HG03432 (cell line): ENCODE measurements at regions not wholly inside any gene's neighbourhood (a gene's known extent, or its start where the extent isn't known, plus 50 kb on each side); places are given as distances from the start of the nearest gene placed in this dataset.
"Not testable (repeated sequence)": the region's sequence is repeated elsewhere in the genome, so short reads cannot be mapped to it uniquely, and the experiment has no call there.

Experiments used
- ATAC-seq: cut with Tn5 transposase; IDR thresholded peaks from one replicate; pipeline ENCODE4 v1.9.1; 2021; ENCODE audit warnings: mild to moderate bottlenecking, moderate library complexity; ENCODE audit not compliant: unreplicated experiment

DNA sequence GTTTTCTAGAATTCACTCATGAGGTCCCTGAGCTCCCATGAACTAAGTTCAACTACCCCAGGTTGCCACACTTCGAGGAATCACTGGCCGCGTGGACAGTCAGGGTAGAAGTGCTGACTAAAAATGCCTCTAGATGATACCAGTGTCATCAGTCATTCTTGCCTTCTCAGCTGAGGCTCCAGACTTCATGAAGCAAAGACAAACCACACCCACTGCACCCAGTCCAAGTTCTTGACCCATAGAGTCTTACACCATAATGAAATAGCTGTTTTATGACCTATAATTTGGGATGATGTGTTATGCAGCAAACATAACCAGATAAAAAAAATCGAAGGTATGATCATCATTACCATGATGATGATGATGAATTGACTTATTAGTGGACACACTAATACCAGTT is 632.9 kb upstream of the TLE4 start:
- ATAC-seq, result no peak

GRCh38 chr9:78939311-78940065 is 632.3 kb upstream of the TLE4 start:
- ATAC-seq, result no peak

DNA sequence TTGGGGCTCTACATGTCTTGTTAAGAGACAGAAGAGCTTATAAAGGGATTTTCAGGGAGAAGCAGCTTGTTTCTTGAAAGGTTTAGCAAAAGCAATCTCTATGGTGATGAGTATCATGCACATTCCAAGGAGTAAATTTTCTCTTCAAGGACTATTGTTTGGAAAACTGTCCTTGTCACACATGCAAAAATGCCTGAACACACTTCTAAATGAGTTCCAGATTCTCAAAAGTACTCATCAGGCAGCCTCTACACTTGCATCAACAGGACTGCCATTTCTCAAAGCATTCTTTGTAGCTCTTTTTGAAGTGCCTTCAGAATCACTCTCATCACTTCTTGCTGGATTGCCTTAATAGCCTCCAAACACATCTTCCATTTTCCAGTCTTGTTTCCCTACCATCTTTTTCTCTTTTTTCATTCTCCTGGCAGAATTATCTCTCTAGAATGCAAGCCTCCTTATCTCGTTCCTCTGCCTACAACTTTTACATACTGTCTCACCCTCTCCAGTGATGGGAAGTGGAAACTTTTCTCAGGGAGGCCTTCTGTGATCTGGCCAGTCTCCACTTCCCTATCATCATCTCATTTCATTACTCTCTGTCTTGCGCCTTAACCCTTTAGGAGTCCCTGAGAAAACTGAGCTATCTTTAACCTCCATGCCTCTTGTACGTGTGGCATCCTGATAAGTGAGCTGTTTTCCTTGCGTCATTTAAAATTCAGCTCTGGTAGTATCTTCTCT is 631.5 kb upstream of the TLE4 start:
- no peak for ATAC-seq

DNA sequence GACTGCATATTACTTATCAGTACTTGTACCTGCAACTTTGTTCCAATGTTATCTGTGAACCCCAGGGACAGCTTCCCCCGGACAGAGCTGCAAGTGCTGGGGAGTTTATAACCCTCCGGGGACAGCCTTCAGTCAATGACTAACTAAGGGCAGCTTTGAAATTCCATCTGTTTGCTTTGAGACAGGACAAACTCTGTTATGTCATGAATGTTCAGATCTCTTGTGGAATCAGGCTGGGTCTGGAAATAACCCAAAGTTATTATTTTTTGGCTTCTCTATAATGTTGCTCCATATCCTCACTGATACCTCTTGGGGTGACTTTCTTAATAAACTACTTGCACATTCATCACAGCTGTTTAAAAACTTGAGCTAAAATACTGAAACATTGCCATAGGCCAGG is 617.5 kb upstream of the TLE4 start:
- ATAC-seq, result no peak

DNA sequence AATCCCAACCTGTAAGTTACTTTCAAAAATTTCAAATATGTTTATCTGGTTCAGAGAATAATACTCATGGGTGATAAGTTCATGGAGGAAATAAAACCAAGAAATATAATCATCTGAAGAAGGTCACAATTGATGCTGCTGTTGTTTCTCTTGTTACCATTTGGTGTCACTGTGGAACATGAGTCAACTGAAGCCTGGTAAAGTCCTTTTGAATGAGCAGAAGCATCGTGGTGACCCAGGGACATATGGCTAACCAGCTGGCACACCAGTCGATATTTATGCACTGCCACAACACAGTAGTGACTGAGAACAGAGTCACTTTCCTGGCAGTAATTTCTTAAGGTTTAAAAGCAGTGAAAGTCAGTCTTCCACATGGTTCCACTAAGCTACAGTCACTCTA is 612.9 kb upstream of the TLE4 start:
- no peak for ATAC-seq

DNA sequence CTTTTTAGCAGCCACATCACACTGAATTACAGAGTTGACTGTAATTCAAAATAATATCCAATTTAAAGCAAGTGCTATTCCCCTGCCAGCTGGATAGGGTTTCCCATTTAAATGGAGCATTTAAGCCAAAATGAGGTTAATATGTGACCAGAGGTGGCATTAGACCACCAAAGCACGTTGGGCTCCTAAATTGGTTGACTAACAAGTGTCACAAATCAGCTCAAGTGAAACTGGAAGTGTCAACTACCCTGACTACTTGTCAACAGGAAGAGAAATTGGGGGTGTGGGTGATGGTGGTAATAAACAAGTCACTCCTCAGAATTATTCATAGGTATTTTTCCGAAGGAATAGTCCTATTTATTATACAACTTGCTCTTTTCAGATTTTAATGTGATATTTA is 609.6 kb upstream of the TLE4 start:
- no peak for ATAC-seq

- no peak for ATAC-seq
Observed at GRCh38 chr9:78963911-78964310, 607.9 kb upstream of the TLE4 start.

DNA sequence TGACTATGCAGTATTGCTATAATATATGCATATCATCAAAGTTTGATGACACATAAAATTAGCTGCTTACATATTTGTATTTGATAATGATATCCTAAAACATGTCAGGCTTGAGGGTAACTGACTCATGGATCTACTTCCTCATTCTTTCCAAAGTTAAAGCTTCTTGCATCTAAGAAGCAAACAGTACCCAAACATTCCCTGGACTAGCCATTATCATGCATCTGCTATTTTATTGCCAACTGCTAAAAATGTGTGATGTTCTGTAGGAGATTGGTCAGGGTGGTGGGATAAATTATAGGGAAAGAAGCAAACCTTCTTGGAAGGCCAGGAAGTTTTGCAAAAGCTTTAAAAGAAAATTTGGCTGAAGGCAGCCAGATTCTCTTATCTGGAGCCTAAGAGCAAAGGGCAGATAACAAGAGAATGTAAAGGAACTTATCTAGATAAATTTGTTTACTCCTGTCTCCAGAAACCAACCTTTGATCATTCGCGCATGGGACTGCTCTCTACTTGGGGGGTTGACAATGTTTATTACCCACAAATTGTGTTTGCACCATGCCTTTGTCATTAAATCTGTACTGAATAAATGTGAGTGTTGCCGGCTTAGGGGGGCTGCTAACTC is 604.1 kb upstream of the TLE4 start:
- no peak for ATAC-seq

DNA sequence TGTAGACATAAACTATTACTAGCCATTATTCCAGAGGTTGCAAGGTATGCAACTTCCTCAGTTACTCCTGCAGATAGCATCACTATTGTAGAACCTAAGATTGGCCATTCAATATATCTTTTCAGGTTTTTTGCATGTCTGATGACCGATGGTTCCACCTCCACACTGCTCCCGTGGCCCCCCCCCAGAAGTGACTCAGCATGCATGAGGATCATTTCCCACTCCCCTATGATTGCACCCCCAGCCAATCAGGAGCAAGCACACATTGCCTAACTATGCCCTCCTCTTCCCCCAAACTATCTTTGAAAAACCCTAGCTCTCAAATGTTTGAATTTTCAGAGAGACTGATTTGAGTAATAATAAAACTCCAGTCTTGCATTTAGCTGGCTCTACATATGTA is 601.4 kb upstream of the TLE4 start:
- no peak for ATAC-seq

GRCh38 chr9:78971540-78971939 is 600.2 kb upstream of the TLE4 start:
- no peak for ATAC-seq

DNA sequence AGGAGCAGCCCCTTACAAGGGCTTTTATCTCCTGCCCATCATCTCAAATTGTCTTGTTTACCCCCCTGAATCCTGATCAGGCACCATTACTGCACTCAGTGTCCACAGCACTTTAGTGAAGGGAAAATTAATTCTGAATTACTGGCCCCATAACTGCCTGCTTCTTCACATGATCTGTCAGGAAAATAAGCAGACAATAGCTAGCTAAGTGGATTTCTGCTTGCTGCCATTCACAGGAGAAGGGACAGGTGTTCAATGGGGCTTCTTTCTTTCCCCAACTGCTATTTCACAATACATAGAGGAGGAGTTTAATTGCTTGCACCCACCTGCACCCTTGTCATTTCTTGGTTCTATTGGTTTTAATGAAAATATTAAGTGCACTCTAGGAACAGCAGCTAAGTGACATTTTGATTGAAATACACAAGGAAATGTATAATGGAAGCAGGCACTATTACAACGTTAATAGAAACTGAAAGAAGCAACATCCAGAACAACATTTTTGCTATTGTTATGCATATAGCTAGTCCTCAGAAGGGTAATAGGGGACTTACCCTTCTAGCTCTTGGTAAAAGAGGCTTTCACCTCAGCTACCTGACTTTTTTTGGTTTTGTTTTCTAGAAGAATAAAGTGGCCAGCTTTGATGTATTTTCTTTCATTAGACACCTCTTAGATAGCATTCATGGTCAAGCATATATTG is 599.3 kb upstream of the TLE4 start:
- peak; percentile 71 for ATAC-seq

- ATAC-seq, result no peak
Observed at GRCh38 chr9:78973907-78974306, 597.9 kb upstream of the TLE4 start.

DNA sequence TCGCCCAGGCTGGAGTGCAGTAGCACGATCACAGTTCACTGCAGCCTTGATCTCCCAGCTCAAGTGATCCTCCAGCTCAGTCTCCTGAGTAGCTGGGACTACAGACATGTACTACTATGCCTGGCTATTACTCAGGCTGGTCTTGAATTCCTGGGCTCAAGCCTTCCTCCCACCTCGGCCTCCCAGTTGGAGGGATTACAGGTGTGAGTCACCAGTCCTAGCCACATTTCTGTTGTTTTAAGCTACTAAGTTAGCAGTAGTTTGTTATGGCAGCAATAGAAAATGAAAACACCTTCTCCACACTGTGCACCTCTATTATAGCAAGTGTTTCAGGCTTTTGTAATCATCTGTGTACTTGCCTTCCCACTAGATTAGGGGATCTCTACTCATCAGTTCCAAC is 588.9 kb upstream of the TLE4 start:
- ATAC-seq, result no peak

DNA sequence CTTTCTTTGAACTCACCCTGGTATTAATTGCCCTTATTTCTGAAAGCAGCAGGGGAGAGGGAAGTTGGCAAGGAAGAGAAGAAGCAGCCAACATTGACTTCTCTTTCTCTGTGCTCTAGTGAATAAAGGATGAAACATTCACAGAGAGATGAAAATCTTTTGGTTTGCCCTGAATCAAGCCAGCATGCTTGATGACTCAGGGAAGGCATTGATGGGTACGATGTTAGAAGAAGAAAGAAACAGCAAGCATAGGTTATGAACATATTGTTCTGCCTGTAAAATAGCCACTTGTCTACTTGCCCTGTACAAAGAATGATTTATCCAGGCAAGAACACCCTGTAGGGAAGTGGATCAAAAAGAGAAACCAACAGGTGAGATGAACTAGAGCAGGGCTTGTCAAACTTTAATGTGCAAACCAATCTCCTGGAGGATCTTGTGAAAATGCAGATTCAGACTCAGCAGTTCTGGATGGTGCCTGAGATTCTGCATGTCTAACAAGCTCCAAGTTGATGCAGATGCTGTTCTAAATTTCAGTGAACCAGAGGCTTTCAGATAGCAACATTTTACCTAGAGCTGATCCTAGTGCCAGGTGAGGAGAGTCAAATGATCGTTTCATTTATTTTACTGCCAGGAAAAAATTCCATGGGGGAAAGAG is 586.6 kb upstream of the TLE4 start:
- ATAC-seq, result no peak

- no peak for ATAC-seq
Observed at GRCh38 chr9:78986446-78986845, 585.3 kb upstream of the TLE4 start.

GRCh38 chr9:78989031-78989658 is 582.6 kb upstream of the TLE4 start:
- no peak for ATAC-seq

DNA sequence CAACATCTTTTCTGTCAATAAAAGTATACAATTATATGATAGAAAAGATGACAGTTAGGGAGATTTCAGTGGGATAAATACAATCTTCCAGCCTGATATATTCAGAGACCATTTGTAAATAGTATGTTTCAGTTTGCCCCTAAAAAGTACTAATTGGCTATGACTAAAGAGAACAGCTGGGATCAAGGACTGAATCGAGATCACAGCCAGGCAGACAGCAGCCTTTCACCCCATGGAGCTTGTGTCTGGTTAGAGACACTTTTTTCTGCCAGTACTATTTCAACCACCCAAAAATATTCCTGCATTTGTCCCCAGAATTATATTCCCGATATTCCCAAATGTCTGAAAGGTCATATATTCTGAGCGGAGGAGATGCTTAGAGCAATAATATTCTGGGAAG is 577.3 kb upstream of the TLE4 start:
- ATAC-seq, result no peak

GRCh38 chr9:78994974-78995373 is 576.8 kb upstream of the TLE4 start:
- ATAC-seq, result not testable (repeated sequence)

DNA sequence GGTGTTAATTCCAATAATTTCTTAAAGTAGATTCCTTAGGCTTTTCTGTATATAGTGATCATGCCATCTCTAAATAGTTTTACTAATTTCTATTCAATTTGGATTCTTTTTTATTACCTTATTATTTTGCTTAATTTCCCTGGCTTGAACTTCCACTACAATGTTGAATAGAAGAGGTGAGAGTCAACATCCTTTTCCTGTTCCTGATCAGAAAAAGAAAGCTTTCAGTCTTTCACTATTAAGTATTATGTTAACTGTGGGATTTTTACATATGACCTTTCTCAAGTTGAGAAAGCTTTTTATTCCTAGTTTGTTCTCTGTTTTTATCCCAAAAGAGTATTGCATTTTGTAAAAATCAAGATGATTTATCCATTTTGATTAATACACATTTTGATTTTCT is 574.5 kb upstream of the TLE4 start:
- ATAC-seq, result no peak

- ATAC-seq, result no peak
Observed at GRCh38 chr9:79000230-79001002, 571.3 kb upstream of the TLE4 start.
